SJCRH30 (cell line): ENCODE measurements at regions not wholly inside any gene's neighbourhood (a gene's known extent, or its start where the extent isn't known, plus 50 kb on each side); places are given as distances from the start of the nearest gene placed in this dataset.
"Not testable (repeated sequence)": the region's sequence is repeated elsewhere in the genome, so short reads cannot be mapped to it uniquely, and the experiment has no call there.

Source experiments
- DNase-seq, 2 experiments: peaks; one replicate each; pipeline ENCODE4 v3.0.0-alpha.2; 2015 to 2020
- H3K27ac ChIP-seq: fragments of 250-450 bp; sonication (Bioruptor Pico); 2 replicates; pipeline ENCODE4 v1.5.1; 2020; ENCODE audit warnings: mild to moderate bottlenecking, moderate library complexity
- H3K27me3 ChIP-seq: fragments of 250-450 bp; sonication (Bioruptor Pico); 2 replicates; pipeline ENCODE4 v1.5.1; 2020; ENCODE audit warnings: mild to moderate bottlenecking, moderate library complexity
- H3K36me3 ChIP-seq: fragments of 250-450 bp; sonication (Bioruptor Pico); 2 replicates; pipeline ENCODE4 v1.5.1; 2020; ENCODE audit warnings: mild to moderate bottlenecking, moderate library complexity
- H3K4me1 ChIP-seq: fragments of 250-450 bp; sonication (Bioruptor Pico); 2 replicates; pipeline ENCODE4 v1.5.1; 2020; ENCODE audit warnings: mild to moderate bottlenecking, moderate library complexity
- H3K4me3 ChIP-seq: fragments of 250-450 bp; sonication (Bioruptor Pico); 2 replicates; pipeline ENCODE4 v1.5.1; 2020; ENCODE audit warnings: mild to moderate bottlenecking, moderate library complexity
- H3K9me3 ChIP-seq: fragments of 250-450 bp; sonication (Bioruptor Pico); replicated peaks from 2 replicates; pipeline ENCODE4 v1.5.1; 2020; ENCODE audit warnings: mild to moderate bottlenecking, moderate library complexity

DNA sequence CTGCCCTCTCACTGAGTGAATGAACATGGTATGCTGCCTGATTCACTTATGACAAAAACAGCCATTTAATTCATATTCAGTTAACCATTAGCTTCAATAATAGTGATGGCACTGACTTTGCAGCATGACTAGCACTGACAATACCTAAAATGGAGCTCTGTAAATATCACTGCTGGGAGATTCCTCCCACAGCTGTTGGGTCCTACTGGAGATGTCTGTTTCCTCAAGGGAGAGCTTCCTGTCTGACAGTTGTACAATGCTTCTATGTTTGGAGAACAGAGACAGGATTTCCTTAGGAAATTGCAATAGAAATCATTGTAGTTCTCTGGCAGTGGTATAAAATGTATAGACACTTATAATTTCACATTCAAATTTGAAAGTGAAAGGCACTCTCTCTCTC, 695.9 kb upstream of the CDH8 start:
- DNase-seq = peak in 1 of 2 experiments; percentile 22
- Histone ChIP-seq H3K9me3 (no peaks in the 10 kb centered on the region), H3K36me3 (no peaks in the 10 kb centered on the region), H3K27ac (no peak overlapping the region), H3K4me1 (peaks cover 7% of the 10 kb centered on the region), H3K27me3 (no peaks in the 10 kb centered on the region), H3K4me3 (no peak overlapping the region)

DNA sequence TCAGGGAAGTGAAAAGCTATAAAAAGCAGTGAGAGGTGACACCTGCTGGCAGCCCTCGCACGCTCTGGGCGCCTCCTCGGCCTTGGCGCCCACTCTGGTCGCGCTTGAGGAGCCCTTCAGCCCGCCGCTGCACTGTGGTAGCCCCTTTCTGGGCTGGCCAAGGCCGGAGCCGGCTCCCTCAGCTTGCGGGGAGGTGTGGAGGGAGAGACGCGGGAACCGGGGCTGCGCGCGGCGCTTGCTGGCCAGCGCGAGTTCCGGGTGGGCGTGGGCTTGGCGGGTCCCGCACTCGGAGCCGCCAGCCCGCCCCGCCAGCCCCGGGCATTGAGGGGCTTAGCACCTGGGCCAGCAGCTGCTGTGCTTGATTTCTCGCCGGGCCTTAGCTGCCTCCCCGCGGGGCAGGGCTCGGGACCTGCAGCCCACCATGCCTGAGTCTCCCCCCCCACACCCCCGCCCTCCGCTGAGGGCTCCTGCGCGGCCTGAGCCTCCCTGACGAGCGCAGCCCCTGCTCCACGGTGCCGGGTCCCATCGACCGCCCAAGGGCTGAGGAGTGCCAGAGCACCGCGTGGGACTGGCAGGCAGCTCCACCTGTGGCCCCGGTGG, 688.5 kb upstream of the CDH8 start:
- H3K27ac ChIP-seq, DNase-seq, H3K36me3 ChIP-seq, H3K4me1 ChIP-seq, H3K4me3 ChIP-seq, H3K9me3 ChIP-seq, H3K27me3 ChIP-seq: not testable (repeated sequence)

DNA sequence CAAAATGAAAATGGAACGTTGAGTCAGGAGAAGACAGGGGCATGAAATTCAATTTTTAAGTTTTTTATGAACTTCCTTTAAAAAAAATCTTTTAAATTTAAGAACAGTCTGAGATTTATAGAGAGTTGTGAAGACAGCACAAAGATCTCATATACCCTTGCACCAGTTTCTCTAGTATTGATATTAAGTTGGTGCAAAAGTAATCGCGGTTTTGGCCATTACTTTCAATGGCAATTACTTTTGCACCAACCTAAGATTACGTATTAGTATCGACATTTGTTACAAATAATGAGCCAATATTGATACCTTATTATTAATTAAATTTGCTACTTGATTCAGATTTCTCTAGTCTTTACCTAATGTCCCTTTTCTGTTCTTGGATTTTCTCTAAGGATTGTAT, 684.4 kb upstream of the CDH8 start:
- Histone ChIP-seq H3K4me3 (no peak overlapping the region), H3K27ac (no peak overlapping the region), H3K36me3 (no peaks in the 10 kb centered on the region), H3K4me1 (no peaks in the 10 kb centered on the region), H3K27me3 (no peaks in the 10 kb centered on the region), H3K9me3 (no peaks in the 10 kb centered on the region)
- no peak for DNase-seq

DNA sequence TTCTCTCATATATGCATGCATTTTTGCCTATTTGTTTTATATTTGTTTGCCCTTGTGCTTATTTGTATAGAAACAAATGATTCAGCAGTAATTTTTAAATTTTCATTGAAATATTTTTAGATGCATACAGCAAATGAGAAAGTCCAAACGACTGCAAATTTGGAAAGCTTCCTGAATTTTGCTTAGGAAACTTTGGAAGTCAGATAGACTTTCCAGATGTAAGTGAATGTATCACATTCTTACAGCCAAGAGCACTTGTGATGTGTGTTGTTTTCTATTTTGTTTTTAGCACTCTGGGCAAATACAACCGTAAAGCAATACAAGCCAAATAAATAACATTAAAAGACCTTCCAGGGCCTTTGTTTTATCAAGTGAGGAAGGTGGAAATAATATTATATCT, 680.8 kb upstream of the CDH8 start:
- Histone ChIP-seq H3K4me3 (no peak overlapping the region), H3K27me3 (no peaks in the 10 kb centered on the region), H3K36me3 (no peaks in the 10 kb centered on the region), H3K9me3 (no peaks in the 10 kb centered on the region), H3K27ac (no peak overlapping the region), H3K4me1 (no peaks in the 10 kb centered on the region)
- no peak for DNase-seq

DNA sequence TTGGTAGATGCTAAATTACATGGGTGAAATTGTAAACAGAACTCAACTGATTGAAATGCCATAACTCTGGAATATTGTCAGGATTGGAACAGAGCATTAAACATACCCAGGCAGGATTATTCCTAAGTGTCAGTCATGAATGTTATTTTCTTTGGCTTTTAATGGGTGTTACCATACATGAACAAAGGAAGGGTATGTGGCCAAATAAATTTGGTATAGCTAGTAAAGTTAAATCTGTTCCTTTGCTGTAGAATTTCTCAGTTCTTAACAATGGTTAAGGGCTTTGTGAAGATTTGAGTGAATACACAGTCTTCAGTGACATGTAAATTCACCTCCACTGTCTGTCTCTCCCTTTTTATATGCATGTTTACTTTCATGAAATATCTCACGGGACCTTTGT, 679.5 kb upstream of the CDH8 start:
- no peaks in the 10 kb centered on the region for H3K36me3 ChIP-seq
- no peak for DNase-seq
- no peaks in the 10 kb centered on the region for H3K27me3 ChIP-seq
- no peak overlapping the region for H3K4me3 ChIP-seq
- H3K27ac ChIP-seq = no peak overlapping the region
- no peaks in the 10 kb centered on the region for H3K9me3 ChIP-seq
- H3K4me1 ChIP-seq = no peaks in the 10 kb centered on the region

DNA sequence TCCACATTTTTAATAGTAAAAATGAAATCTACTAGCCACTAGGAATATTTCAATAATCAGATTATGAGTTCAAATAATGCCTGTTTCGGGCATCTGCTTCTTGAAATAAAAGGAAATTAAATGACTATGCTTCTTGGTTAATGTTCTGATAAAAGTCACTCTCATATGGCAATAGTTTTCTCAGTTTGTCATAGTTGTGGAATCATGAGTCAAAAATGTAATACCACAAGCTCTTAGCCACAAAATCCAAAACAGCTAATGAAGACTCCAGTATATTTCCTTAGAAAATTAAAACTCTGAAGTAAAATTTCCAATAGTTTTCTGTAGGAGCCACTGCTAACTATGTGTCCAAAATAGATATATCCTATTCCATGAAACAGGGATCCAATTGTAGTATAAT, 676.3 kb upstream of the CDH8 start:
- H3K4me3 ChIP-seq = no peak overlapping the region
- H3K27ac ChIP-seq = no peak overlapping the region
- H3K36me3 ChIP-seq = no peaks in the 10 kb centered on the region
- no peaks in the 10 kb centered on the region for H3K9me3 ChIP-seq
- H3K4me1 ChIP-seq = no peaks in the 10 kb centered on the region
- H3K27me3 ChIP-seq = no peaks in the 10 kb centered on the region
- DNase-seq = no peak

DNA sequence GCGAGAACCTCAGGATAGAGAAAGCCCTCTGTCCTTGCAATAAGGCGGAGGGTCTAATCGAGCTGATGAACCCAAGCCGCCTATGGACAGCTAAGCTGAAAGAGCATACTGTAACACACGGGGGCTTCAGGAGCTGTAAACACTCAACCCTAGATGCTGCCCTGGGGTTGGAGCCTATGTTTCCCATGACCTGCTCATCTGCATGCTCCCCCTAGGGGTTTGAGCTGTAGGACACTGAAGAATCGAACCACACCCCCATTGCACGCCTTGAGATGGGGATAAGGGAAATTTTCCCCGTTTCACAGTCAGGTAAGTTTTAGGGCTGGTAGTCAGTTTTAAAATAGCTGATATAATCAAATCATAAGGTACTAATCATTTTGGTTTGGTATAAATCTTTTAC, 675.6 kb upstream of the CDH8 start:
- DNase-seq = no peak
- no peak overlapping the region for H3K4me3 ChIP-seq
- no peaks in the 10 kb centered on the region for H3K36me3 ChIP-seq

DNA sequence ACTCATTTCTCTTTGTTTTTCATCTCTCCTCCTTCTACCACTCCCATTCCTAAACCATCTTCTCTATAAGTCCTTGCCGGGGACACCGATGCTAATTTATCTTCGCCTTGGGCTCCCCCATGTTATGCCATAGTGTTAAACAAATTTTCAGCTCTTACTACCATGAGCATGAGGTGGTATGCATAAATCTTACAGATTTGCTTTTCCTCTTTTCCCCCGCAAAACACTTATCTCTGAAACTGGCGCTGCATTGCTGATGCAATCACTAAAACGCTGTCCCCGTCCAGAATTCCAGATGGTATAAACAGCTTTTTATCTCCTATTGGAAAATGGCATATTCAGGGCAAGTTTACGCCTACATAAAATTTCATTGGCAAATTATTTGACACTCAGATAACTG, 673.6 kb upstream of the CDH8 start:
- Histone ChIP-seq H3K4me3 (no peak overlapping the region), H3K27ac (no peak overlapping the region), H3K36me3 (no peaks in the 10 kb centered on the region), H3K9me3 (no peaks in the 10 kb centered on the region), H3K27me3 (no peaks in the 10 kb centered on the region), H3K4me1 (no peaks in the 10 kb centered on the region)
- DNase-seq = no peak

More for the DNA sequence above, 675.6 kb upstream of the CDH8 start:
- H3K9me3 ChIP-seq = no peaks in the 10 kb centered on the region
- no peak overlapping the region for H3K27ac ChIP-seq
- H3K27me3 ChIP-seq = no peaks in the 10 kb centered on the region
- H3K4me1 ChIP-seq = no peaks in the 10 kb centered on the region

DNA sequence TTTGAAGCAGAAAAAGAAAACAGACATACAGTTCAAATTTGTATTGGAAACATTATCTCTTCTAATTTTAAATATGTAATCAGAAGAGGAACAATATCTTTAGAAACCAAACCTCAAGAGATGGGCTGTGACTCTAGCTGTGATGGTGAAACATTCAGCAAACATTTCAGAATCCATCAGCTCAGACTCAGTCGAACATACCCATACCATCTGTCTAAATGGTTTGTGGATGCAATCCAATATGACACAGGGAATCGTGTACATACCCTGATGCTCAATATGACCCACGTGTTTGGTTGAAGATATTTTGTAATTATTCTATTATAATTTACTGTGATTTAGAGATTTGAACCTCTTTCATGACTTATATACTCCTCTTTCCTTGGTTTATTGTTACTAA, 665.2 kb upstream of the CDH8 start:
- Histone ChIP-seq H3K27ac (no peak overlapping the region), H3K9me3 (no peaks in the 10 kb centered on the region), H3K27me3 (no peaks in the 10 kb centered on the region), H3K4me3 (no peak overlapping the region), H3K36me3 (no peaks in the 10 kb centered on the region), H3K4me1 (no peaks in the 10 kb centered on the region)
- DNase-seq = no peak

DNA sequence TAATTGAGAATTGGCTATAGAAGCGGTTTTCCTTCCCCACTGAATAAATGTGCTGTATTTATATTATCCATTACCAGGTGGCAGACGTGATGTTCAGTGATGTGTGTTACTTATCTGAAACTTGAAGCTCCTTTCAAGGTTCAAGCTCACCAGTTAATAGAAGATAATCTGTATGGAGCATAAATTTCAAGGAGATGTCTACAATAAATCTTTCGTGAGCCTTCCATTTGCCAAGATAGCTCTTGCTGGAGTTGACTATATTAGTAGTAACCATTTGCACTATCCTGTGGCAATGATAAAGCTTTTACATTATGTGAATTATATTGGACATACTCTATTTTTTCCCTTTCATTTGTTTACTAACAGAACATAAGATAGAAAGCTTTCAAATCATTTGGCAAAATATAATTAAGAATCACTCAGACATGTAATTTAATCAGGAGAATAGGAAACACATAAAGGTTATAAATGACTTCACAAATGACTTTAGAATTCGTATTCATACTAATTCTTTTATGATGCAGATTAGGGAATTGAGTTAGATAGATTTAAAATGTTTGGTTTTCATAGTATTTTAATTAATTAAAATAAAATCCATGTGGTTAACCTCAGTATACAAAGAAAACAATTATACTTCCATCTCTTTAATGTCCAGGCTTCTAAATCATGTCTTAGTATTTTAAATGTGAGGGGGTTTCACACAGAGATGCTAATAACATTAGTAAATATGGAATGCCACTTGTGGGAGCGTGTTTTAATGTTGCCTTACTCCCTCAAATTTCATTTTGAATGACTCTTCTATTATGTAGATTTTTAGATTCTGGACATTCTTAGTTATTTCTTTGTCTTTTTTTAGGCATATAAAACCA, 664.4 kb upstream of the CDH8 start:
- no peak overlapping the region for H3K4me3 ChIP-seq
- no peaks in the 10 kb centered on the region for H3K27me3 ChIP-seq
- H3K9me3 ChIP-seq = no peaks in the 10 kb centered on the region
- H3K4me1 ChIP-seq = no peaks in the 10 kb centered on the region
- no peak for DNase-seq
- no peaks in the 10 kb centered on the region for H3K36me3 ChIP-seq
- no peak overlapping the region for H3K27ac ChIP-seq

DNA sequence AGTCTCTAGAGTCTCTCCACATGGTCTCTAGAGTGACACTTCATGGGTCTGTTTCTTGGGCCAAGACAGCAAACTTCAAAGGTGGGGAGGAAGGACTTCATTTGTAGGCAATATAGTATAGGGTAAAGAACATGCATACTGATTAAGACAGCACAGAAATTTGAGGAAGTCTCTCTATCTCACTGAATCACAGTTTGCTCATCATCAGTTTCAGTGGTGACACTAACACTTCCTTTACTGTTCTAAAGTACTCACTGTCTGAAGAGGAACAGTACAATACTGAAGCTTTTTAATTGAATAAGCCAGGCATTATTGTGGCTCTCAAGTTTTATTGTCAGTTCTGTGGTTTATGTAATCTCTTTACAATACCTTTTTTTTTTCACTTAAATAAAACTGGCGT, 656.4 kb upstream of the CDH8 start:
- Histone ChIP-seq H3K4me1 (no peaks in the 10 kb centered on the region), H3K27me3 (no peaks in the 10 kb centered on the region), H3K36me3 (no peaks in the 10 kb centered on the region), H3K27ac (no peak overlapping the region), H3K4me3 (no peak overlapping the region), H3K9me3 (no peaks in the 10 kb centered on the region)
- DNase-seq = no peak

DNA sequence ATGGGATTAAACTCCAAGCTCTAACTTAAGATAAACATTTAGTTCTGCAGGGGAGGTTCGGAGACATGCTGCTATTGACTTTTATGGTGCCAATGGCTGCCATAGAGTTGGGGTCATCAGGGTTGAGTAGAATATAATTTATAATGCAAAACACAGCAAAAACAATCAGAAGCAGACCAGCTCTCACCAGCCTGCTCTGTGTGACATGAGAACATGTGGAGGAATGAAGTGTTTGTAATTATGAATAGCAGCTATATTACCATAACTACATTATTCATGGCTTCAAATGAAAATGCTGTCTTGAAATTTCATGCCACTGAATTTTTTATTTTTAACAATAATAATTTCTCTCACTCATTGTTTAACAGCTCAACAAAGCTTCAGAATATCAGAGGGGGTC, 645.6 kb upstream of the CDH8 start:
- H3K4me1 ChIP-seq = no peaks in the 10 kb centered on the region
- H3K36me3 ChIP-seq = no peaks in the 10 kb centered on the region
- no peak for DNase-seq
- no peak overlapping the region for H3K27ac ChIP-seq
- H3K27me3 ChIP-seq = no peaks in the 10 kb centered on the region
- H3K9me3 ChIP-seq = no peaks in the 10 kb centered on the region
- H3K4me3 ChIP-seq = no peak overlapping the region

DNA sequence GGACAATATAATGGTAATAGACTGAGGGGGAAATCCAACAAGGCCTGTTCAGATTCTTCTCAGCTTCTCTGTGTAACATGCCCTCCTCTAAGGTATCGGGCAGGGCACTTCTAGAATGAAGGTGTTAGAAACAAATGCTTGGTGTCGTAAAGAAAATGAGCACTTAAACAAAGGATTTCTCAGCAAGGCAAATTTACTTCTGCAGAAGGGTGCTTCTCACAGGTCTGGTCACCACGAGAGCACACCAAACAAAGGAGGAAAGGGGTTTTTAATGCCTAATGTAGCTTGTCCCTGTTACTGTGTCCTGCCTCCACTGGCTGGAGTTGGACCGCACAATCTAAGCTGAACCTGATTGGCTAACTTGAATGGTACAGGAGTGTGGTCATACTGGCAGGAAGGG, 642.6 kb upstream of the CDH8 start:
- DNase-seq = no peak
- Histone ChIP-seq H3K4me1 (no peaks in the 10 kb centered on the region), H3K4me3 (no peak overlapping the region), H3K36me3 (no peaks in the 10 kb centered on the region), H3K9me3 (no peaks in the 10 kb centered on the region), H3K27ac (no peak overlapping the region), H3K27me3 (no peaks in the 10 kb centered on the region)

DNA sequence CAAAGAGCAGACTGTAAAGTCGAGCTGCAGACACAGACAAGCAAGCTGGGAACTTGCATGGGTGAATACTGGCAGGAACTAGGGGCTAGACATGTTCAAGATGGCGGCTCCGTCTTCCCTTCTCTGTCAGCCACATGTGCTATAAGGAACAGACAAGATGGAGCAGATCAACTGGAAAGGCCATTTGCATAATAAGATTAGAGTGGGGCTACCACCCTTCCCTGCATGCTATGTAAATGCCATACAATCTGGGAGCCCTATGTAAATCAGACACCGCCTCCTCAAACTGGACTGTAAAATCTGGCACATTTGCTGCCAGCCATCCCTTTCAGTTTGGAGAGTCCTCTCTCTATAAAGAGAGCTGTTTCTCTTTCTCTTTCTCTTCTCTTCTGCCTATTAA, 640.1 kb upstream of the CDH8 start:
- no peak overlapping the region for H3K27ac ChIP-seq
- H3K27me3 ChIP-seq = no peaks in the 10 kb centered on the region
- no peaks in the 10 kb centered on the region for H3K9me3 ChIP-seq
- H3K4me1 ChIP-seq = no peaks in the 10 kb centered on the region
- DNase-seq = no peak
- H3K36me3 ChIP-seq = no peaks in the 10 kb centered on the region
- H3K4me3 ChIP-seq = no peak overlapping the region

DNA sequence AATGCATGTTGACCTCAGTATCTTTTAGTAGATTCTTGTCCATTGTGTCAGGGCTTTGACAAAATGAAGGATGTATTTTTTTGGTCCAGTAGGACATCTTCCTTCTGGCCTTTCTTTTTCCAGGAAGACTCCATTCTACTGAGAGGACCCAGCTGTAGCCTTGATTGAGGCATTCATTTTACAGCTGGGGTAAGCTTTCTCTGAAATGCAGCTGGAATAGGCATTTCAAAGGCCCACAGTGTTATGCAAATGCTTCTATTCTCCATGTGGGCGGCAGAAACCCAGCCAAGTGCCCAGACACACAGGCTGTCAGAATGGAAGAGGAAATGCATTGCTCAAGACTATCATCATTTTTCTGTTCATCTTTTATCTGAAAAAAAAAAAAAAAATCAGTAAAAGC, 629.0 kb upstream of the CDH8 start:
- Histone ChIP-seq H3K27ac (no peak overlapping the region), H3K36me3 (no peaks in the 10 kb centered on the region), H3K9me3 (no peaks in the 10 kb centered on the region), H3K4me3 (no peak overlapping the region), H3K27me3 (no peaks in the 10 kb centered on the region; the same call in 1 of the 2 replicates), H3K4me1 (no peaks in the 10 kb centered on the region)
- DNase-seq = no peak

DNA sequence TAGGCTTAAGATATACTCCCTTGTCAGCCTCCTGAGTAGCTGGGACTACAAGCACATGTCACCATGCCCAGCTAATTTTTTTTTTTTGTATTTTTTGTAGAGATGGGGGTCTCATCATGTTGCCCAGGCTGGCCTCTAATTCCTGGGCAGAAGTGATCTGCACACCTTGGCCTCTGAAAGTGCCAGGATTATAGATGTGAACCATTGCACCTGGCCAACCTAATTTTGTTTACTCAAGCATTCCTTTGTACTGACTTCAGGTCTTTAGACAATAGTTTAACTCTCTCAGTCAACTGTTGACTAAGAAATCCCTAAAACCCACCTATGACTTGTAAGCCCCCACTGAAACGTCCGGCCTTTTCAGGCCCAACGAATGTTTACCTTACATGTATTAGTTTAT, 628.3 kb upstream of the CDH8 start:
- no peak for DNase-seq
- Histone ChIP-seq H3K9me3 (no peaks in the 10 kb centered on the region), H3K4me3 (no peak overlapping the region), H3K36me3 (no peaks in the 10 kb centered on the region), H3K27ac (no peak overlapping the region), H3K4me1 (no peaks in the 10 kb centered on the region), H3K27me3 (no peaks in the 10 kb centered on the region; the same call in 1 of the 2 replicates)
